ENCODE measurements at regions not wholly inside any gene's neighbourhood (a gene's known extent, or its start where the extent isn't known, plus 50 kb on each side); places are given as distances from the start of the nearest gene placed in this dataset.

- DNase-seq = no peak
- Histone ChIP-seq H3K27ac (no peak overlapping the region), H3K9me3 (no peaks in the 10 kb centered on the region), H3K27me3 (no peaks in the 10 kb centered on the region), H3K4me1 (no peaks in the 10 kb centered on the region), H3K36me3 (no peaks in the 10 kb centered on the region), H3K4me3 (no peak overlapping the region)
- TF ChIP-seq POLR2A (IDR thresholded peaks at IDR 0.05) (no peak), CTCF (IDR thresholded peaks at IDR 0.05) (no peak)
Observed at GRCh38 chr6:82419132-82419581, 55.5 kb downstream of the TPBG start.

GRCh38 chr6:82419859-82420258, 56.2 kb downstream of the TPBG start:
- no peak for DNase-seq
- no peaks in the 10 kb centered on the region for H3K9me3 ChIP-seq
- no peak for TF ChIP-seq POLR2A (IDR thresholded peaks at IDR 0.05)
- TF ChIP-seq CTCF (IDR thresholded peaks at IDR 0.05) = no peak
- H3K27me3 ChIP-seq = no peaks in the 10 kb centered on the region
- no peaks in the 10 kb centered on the region for H3K4me1 ChIP-seq
- no peak overlapping the region for H3K4me3 ChIP-seq
- no peaks in the 10 kb centered on the region for H3K36me3 ChIP-seq
- H3K27ac ChIP-seq = no peak overlapping the region

- H3K36me3 ChIP-seq = no peaks in the 10 kb centered on the region
- no peak for DNase-seq
- no peak for TF ChIP-seq CTCF (IDR thresholded peaks at IDR 0.05)
- no peak for TF ChIP-seq POLR2A (IDR thresholded peaks at IDR 0.05)
- H3K27ac ChIP-seq = no peak overlapping the region
- no peaks in the 10 kb centered on the region for H3K4me1 ChIP-seq
- H3K9me3 ChIP-seq = no peaks in the 10 kb centered on the region
- H3K27me3 ChIP-seq = no peaks in the 10 kb centered on the region
- H3K4me3 ChIP-seq = no peak overlapping the region
Observed at GRCh38 chr6:82430611-82431010, 67.0 kb downstream of the TPBG start.

- Histone ChIP-seq H3K4me1 (no peaks in the 10 kb centered on the region), H3K27me3 (no peaks in the 10 kb centered on the region), H3K36me3 (no peaks in the 10 kb centered on the region), H3K9me3 (no peaks in the 10 kb centered on the region), H3K27ac (no peak overlapping the region), H3K4me3 (no peak overlapping the region)
- TF ChIP-seq POLR2A (IDR thresholded peaks at IDR 0.05) (no peak), CTCF (IDR thresholded peaks at IDR 0.05) (no peak)
- no peak for DNase-seq
Observed at GRCh38 chr6:82436740-82437139, 73.1 kb downstream of the TPBG start.

- no peak for TF ChIP-seq POLR2A (IDR thresholded peaks at IDR 0.05)
- no peak for TF ChIP-seq CTCF (IDR thresholded peaks at IDR 0.05)
- Histone ChIP-seq H3K27me3 (no peaks in the 10 kb centered on the region), H3K4me3 (no peak overlapping the region), H3K27ac (no peak overlapping the region), H3K36me3 (no peaks in the 10 kb centered on the region), H3K4me1 (no peaks in the 10 kb centered on the region), H3K9me3 (no peaks in the 10 kb centered on the region)
- no peak for DNase-seq
Observed at GRCh38 chr6:82437701-82438100, 74.1 kb downstream of the TPBG start.
